ENCODE measurements at regions not wholly inside any gene's neighbourhood (a gene's known extent, or its start where the extent isn't known, plus 50 kb on each side); places are given as distances from the start of the nearest gene placed in this dataset.

DNA sequence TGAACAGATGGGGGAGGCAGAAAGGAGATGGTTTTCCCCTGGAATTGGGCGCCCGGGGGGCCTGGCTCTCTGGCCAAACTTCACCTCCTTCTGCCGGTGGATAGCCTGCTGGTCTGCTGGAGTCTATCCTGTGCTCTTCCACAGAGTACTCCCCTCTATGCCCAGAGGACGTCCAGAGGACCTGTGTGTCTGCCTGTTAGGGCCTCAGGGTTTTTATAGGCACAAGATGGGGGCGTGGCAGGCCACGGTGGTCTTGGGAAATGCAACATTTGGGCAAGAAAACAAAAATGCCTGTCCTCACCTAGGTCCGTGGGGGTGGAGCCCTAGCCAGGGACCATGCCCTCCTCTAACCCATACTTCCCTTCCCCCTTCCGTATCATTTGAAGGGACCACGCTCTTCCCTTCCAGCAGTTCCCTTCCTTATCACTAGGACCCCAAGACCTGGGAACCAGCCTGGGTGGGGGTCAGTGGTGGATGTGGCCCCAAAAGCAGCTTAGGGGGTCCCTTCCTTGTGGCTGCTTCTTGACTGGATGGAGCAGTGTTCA, 53.6 kb upstream of the ZNF337 start:
- Histone ChIP-seq H3K4me3 (peak overlapping the region in 1 of 4 donors; percentile 62), H3K27ac (no peak overlapping the region), H3K27me3 (no peaks in the 10 kb centered on the region), H3K4me1 (replicated peaks in 1 of 2) (peaks cover 0 to 2% of the 10 kb centered on the region in 2 donors), H3K36me3 (replicated peaks in 1 of 2) (no peaks in the 10 kb centered on the region), H3K9me3 (replicated peaks in 1 of 3) (no peaks in the 10 kb centered on the region)
- WGBS, 4 donors: 84 to 96% (median 92%) methylated on average over 5 to 9 of the region's 9 CpGs
- no peak for DNase-seq
- TF ChIP-seq, protein P1, sequence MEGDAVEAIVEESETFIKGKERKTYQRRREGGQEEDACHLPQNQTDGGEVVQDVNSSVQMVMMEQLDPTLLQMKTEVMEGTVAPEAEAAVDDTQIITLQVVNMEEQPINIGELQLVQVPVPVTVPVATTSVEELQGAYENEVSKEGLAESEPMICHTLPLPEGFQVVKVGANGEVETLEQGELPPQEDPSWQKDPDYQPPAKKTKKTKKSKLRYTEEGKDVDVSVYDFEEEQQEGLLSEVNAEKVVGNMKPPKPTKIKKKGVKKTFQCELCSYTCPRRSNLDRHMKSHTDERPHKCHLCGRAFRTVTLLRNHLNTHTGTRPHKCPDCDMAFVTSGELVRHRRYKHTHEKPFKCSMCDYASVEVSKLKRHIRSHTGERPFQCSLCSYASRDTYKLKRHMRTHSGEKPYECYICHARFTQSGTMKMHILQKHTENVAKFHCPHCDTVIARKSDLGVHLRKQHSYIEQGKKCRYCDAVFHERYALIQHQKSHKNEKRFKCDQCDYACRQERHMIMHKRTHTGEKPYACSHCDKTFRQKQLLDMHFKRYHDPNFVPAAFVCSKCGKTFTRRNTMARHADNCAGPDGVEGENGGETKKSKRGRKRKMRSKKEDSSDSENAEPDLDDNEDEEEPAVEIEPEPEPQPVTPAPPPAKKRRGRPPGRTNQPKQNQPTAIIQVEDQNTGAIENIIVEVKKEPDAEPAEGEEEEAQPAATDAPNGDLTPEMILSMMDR (IDR thresholded peaks at IDR 0.05): no peak
- TF ChIP-seq POLR2A (IDR thresholded peaks at IDR 0.05): no peak
- intact Hi-C loops (cut with DNase I): no loop called here

DNA sequence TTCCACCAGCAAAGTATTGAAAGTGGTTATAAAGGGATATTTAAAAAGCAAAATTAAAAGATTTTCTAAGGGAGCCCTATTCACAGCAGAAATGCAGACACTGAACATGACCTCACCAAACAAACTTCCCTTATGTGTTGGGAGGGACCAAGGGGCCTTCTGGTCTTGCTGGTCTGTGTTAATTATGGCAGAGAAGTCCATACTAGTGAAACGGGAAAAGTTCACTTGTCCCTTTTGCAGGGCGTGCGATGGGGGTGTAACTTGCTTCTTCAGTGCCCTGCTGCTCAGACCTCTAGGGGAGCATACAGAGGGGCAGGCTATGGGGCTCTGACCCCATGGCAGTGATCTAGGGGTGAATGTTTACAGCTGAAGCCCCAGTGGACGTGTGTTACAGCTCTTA, 53.0 kb upstream of the ZNF337 start:
- Histone ChIP-seq H3K27me3 (no peaks in the 10 kb centered on the region), H3K27ac (no peak overlapping the region), H3K9me3 (replicated peaks in 1 of 3) (no peaks in the 10 kb centered on the region), H3K4me1 (replicated peaks in 1 of 2) (peaks cover 0 to 2% of the 10 kb centered on the region in 2 donors), H3K4me3 (no peak overlapping the region), H3K36me3 (replicated peaks in 1 of 2) (no peaks in the 10 kb centered on the region)
- no peak for DNase-seq
- 83 to 90% (median 88%) methylated on average over 4 of the region's 4 CpGs for WGBS, 4 donors
- intact Hi-C loops (cut with DNase I): no loop called here
- TF ChIP-seq POLR2A (IDR thresholded peaks at IDR 0.05): no peak

MicroRNA genes in the stretch of these regions (microRNA counts, 767-probe panel; counts per million panel counts)
- microRNA hsa-miR-663a: 0 counts per million in 2 donors

Small RNA genes in the stretch of these regions (microRNA-seq; reads per million reads assigned to microRNA genes)
- gene MIR663A: 0 reads per million in 3 donors

Small RNA genes in the stretch of these regions (small RNA-seq; reads per million reads assigned to genes)
- gene CFTRP1: 0 reads per million in 2 donors
